ENCODE measurements at regions not wholly inside any gene's neighbourhood (a gene's known extent, or its start where the extent isn't known, plus 50 kb on each side); places are given as distances from the start of the nearest gene placed in this dataset.

DNA sequence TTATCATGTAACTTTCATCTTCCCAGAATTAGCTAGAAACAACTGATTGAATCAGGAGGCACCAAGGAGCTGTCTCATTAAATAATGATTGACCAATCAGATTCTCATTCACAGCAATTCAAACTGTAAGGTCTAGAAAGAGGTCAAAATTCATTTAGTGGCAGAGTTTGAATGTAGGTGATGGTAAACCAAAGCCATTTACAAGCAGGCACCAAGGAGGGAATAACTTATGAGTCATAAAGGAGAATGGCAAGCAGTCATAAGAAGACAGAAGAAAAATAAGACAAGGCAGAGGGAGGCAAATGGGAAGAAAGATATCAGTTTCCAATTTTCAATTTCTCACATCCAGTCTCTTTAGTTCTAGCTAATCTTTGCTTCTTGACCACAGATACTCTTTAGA is 52.9 kb upstream of the DEFB112 start:
- DNase-seq: no peak

DNA sequence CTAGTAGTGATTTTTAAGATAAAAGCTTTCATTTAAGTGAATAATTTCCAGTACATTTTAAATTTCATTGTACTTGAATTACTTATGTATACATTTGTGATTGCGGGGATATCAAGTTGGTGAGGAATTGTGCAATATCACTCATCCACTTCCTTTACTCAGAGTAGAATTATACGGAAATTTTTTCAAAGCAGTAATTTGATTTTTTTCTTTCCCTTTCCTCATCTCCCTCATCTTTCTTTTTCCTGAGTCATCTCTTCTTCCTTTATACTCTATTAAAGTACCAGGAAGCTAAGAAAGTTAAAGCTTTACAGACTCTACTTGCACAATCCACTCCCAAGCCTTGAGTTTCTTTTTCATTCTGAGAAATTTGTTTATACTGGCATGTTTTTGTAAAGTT is 60.9 kb upstream of the DEFB112 start:
- DNase-seq: no peak

DNA sequence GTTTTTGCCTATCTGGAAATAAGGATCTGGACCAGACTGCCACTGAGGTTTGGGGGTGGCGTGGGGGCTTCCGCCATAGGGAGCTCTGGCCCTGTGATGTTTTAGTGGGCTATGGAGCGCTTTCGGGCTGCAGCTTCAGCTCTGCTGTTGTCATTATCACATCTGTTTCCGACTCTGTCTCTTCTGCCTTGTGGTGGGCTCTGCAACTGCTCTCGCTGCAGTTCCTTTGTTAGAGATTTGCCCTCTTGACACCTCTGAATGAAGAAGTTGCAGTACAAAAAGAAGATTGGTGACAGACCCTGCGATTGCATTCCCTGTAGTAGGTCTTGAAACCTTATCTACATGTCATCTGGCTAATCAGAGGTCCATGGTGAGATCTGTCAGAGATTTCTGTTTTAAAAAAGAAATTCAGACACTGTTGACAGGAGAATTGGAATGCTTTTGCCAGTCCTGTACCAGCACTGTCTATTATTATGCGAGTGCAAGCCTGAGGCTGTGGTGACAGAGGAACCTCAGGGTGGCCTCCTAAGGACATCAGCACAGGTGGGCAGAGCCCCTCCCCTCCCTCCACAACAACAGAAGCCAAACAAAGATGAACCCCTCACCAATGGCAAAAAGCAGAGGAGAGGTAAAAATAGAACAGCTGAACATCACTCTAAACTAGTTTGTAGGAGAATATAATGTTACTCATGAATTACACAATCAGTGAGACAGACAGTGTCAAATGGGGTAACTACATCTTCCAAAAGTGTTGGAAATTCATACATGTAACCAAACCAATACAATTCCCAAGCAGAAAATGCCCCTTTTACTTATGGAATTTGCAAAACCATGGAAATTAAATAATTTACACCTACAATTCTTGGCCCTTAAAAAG is 63.5 kb upstream of the DEFB112 start:
- no peak for DNase-seq

DNA sequence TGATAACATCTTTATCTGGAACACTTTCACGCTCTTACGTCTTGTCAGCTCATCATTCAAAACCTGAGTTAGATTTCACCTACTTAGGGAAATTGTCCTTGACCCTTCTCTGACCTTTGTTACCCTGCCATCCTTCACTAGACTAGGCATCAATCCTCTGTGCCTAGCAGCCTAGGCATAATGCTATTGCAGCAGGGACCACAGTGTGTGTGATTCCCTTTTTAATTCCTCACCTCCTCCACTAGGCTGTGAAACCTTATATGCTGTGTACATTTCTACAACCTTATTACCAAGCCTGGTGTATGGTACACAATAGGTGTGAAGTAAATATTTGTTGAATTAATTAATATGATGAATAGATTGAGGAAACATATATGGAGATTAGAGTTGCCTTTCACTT is 66.7 kb upstream of the DEFB112 start:
- no peak for DNase-seq

DNA sequence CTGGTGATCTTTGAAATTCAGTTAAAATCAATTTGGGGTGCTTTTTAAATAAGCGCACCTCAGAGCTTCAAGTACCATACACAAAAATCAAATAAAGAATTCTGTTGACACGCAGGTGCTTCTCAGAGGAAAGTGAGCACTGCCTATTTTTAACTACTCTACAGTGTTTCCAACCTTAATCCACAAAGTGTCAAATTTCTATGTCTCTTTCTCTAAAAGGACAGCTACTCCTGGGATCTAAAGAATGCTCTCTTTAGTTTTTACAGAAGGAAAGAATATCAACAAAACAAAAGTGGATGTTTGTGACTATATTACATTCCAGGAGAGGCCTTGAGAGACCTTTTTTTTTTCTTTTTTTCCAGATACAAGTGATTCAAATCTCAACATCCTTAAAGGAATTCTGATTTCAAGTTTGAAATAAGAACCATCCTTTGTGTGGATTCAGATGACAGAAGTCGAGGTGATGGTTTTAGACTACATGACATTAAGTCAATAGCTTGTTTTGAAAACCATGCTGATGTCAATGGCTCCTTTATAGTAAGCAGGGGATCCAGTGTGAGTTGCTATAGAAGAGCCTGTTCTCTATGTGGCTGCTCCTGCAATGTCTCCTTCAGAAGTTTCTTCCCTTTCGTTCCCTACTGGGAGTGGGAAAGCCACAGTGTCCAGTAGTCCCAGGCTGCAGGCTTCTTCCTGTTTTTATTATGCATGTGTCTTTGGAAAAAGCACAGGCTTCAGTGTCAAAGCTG is 67.2 kb upstream of the DEFB112 start:
- no peak for DNase-seq

DNA sequence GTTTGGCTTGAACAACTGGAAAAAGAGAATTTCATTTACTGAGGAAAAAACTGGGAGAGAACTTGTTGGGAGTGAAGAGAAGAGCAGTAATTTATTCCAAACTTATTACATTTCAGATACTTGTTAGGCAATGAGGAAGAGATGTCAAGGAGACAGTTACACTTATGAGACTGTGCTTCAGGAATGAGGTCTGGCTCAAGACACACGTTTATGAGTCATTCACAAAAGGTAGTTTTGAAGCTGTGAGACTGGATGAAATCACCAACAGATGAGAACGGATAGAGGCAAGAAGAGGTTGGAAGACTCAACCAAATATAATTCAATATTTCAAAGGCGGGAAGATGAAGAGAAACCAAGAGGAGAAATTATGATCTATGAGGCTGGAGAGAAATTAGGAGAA is 70.6 kb upstream of the DEFB112 start:
- DNase-seq: no peak

DNA sequence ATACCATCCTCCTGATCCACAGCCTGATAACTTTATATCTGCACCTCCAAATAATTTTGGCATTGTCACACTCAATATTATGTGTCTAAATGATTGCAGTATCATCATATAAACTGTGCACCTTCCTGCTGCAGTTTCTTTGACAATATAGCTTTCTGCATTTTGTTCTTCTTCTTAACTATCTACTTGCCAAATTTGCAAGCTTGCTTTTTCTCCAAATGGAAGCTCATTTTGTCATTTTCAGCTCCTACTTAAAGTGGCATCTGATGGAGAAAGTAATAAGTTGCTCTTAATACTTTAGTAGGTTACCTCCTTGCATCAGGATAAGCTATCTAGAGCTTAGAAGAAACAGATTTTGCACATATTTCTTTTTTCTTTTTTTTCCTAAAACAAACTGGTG is 74.0 kb upstream of the DEFB112 start:
- DNase-seq: no peak

DNA sequence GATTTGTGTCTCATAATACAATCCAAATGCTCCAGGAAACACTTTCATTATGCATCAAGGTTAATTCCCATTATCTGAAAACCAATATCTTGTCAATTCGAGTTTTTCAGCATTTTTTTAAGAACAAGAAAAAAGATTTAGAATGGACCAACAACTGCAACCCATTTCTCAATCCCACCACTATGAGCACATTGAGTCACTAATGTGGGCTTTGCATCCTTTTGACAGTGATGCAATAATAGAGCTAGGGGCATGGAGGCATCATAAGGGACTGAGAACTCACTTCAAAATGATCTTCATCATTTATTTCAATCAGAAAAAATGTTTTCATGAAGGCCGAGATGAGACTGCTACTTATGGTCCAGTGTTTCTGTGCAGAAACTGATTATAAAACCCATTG is 74.8 kb upstream of the DEFB112 start:
- no peak for DNase-seq

DNA sequence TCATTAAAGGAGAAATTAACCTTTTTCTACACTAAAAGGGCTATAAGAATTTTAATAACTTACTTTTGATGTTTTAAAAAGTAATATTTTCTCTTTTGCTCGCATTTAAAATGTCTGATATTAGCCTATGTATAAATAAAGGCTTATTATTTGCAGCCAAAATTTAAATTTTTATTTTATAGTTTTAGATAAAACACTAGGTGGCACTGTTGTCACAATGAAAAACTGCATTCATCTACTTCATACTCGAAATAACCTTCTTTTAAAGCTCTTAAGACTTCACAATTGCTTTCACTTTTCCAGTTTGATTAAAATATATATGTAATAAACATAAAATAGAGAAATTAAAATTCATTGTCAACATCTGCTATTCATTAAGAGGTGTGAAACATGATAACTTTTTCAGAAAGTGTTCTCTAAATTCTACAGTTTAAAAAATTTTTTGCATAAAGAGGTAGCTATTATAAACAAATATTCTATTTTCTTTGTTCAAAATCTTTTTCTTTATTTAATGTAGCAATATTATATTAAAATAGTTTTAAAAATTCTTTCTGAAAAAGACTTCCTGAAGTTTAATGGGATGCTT is 78.8 kb upstream of the DEFB112 start:
- DNase-seq: no peak

DNA sequence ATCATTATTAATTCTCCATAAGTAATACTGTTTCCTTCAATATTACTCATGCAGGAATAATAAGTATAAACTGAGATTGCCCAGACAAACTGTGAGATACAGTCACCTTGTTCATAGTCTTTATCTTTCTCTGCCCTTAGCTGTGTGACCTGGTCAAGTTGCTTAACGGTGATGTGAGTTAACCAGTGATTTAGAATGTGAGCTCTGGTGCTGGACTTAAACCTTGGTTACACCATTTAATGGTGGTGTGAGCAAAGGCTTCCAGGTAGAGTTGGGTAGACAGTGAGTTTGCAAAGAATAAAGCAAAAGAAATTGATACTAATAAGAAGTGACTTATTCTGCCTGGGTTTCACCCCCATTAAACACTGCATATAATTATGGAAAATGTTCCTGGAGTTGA is 86.2 kb upstream of the DEFB112 start:
- no peak for DNase-seq

DNA sequence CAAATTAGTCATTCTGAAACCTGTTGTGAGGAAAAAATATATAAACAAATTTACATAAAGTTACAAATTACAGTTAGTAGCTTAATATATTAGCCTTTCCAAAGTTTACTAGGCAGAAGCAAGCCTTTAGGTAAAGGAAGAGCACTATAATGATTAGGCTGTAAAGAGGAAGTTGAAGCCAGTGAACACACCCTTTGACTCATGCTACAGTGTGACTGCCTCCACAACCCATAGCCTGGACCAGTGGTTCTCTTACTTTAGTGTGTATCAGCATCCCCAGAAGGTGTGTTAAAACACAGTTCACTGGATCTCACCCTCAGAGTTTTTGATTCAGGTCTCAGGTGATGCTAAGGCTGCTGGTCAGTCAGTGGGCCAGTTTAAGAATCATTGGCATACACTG is 91.4 kb upstream of the DEFB112 start:
- no peak for DNase-seq

DNA sequence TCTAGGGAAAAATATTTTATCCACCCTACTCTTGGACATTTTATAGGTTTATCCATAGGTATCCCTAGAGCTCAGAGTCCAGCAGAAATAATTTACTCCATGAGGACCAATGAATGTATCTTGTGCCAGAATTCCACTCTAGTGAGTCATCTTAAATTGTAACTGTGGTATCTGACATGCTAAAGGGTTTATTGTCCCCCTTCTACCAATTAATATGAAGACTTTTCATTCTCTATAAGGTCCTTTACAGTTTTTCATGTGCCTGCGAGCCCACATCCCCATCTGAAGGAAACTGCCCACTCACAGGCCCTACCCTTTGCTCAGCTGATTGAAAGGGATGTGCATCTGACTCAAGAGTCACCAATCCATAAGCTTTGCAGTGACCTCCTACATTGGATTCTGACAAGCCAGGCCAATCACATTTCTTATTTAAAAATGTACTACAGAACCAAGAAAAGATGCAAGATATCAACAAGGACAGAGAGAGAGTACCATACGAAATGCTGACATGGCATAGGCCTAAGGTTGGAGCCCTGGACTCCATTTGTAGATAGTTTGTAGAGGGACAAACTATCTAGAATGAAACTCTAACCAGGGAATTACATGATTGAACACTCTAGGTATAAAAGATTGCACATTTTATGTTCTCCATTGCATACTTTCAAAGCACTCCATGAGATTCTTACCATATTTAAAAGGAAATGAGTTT is 93.4 kb upstream of the DEFB112 start:
- DNase-seq: no peak

DNA sequence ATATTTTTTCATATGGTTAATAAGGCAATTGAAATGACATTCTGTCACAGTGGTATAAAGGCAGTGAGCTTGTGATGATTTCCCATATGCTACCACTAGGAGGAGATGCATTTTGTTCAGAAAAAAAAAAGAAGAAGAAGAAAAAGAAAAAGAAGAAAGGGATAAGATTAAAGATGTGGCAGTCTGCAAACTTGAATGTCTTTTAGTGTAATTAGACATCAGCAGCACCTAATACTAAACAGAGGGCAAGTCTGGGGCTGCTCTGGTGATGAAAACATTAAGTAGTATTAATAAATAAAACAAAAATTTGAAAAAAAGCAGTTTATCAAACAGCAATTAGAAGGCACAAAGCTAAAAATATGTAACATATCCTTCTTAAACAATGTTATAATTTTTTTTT is 95.4 kb upstream of the DEFB112 start:
- no peak for DNase-seq

DNA sequence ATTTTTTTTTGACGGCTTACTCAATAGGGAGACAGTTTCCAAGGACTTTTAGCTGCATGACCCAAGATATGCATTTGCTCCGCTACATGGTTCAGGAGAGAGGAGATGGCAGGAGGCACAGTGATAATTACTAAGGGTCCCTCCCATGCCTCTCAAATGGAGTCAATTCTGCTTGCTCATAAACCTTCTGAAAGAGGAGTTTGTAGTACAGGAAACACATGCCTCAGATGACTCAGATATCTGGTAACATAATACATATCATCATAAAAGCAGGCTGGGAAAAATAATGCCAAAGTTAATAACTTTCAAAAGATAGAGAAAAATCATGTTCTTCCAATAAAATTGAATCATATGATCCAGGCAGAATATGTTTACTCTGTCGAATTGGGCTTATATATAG is 97.6 kb upstream of the DEFB112 start:
- no peak for DNase-seq

DNA sequence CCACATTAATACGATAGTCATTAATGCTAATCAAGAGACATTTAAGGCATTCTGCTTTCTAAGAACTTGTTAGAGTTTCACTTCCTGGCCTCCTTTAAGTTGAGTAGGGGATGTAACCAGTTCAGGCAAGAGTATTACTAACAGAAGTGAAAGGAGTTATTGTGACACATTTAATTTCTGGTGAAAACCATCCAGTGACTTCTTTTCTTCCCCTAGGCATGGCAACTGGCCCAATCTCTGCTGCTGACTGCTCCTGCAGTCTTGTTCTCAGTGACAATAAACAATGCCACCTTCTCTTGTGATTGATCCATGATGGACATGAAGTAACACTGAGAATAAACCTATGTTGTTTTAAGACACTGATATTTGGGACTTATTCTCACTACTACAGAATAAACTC is 130.9 kb upstream of the DEFB112 start:
- DNase-seq: no peak

DNA sequence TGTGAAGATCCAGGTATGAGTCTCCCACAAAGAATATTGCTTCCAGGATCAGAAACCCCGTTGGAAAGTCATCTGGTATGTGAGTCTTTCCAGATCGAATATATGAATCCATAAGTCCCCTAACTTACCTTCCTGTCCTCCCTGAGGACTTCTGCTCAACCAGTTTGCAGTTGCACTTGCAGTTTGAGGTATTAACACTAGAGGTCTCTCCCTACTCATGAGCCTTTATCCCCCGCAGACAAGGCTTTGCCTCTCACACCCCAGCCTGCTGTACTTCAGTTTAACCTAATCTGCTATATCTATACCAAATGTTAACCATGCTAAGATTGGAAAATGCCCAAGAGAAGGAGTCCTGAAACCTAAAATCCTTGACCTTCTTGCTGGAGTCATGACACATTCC is 135.3 kb upstream of the DEFB112 start:
- no peak for DNase-seq

DNA sequence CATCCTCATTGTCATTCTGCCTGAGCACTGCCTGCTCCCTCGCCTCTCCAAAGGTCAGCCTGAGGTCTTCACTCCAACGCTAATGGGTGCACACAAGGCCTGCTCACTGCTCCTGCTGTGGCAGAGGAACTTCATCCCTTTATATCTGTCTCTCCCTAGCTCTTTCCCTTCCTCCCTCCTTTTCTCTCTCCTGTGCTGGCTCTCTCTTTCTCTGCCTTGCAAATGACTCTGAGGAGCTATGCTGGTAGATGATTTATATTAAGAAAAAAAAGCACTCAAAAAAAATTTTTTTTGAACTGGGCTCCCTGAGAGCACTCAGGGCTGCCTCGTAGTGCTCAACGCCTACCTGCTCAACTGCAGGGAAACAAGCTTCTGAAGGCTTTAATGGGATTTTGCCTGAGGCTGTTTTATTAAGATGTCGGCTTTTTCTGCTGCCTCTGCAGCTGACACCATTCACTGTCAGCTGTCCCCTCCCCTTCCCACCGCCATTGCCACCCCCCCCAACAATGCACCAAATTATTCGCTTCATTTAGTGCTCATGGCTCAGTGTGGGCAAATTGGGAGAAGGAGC is 137.7 kb upstream of the DEFB112 start:
- DNase-seq: no peak

DNA sequence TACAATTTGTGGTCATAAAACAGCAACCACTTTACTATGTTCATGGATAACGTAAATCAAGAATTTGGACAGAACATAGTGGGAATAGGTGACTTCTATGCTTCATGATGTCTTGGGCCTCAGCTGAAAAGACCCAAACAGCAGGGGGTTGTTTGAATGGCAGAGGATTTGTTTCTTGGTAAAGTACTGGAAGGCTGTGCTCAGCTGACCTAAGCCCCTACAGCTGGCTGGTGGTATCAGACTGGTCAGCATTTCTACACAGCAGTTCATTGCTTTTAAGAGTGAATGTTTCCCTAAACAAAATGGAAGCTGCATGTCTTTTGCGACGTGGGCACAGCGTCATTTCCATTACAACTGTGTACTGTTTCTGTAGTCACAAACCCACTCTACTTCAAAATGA is 148.5 kb upstream of the DEFB112 start:
- no peak for DNase-seq

DNA sequence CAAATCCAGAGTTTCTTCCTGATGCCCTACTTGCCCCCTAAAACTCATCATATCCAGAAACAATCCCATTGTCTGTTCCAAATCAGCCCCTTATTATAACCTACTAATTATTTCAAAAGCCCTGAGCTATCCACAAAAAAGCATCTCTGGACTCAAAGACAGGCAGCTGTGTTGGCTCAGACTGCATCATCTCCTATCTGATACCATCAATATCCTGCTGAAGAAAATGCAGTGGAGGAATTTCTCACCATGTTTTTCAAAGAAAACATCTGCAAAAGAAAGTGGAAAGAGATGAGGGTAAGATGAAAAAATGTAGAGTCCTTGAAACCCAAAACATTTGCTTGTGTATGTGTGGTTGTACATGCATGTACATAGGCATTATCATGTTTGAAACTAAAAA is 153.0 kb upstream of the DEFB112 start:
- DNase-seq: no peak

DNA sequence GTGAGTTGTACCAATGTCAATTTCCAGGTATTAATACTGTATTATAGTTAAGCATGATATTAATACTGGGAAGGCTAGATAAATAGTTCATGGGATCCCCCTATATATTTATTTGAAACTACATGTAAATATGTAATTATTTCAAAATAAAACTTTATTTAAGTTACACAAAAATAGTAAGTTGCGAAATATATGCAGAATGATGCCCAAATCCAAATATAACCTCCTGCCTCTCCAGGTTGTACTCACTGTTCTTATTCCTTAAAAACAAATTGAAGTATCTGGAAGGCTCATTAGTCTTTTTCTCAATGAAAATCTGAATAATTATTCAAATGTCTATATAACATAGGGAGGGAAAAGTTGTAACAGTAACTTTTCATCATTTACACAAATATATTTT is 161.9 kb upstream of the DEFB112 start:
- DNase-seq: no peak

DNA sequence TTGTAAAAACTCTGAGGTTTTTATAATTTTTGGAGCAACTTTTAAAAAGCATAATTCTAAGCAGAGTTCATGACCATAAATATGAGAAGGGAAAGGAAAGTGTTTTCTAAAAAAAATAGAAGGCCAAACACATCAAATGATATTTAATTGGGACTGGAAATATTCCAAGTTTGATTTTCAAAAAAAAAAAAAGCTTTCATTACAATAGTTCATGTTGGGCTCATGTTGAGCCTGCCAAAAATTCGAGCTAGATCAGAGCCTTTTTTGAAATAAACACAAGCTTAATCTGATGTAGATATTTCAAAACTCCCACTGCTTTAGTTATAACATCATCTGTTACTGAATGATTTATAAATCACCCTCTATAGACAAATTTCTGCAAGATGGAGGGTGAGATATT is 163.4 kb upstream of the DEFB112 start:
- DNase-seq: no peak

DNA sequence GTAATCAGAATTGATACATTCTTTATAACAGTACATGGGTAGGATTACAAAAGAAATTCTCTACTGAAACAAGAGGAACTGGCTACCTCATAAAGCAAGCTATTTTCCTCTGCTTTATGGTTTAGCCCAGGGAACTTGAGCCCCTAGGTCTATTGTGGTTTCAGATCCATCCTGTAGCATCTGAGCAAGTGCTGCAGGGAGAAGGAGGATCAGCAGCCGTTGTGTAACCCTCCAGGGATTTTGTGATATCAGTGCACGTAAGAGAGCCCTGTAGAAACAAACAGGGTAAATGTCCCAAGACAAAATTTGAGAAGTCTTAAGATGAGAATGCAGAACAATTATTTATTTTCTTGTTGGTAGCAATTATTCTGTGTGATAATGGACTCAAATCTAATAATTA is 165.2 kb upstream of the DEFB112 start:
- no peak for DNase-seq

DNA sequence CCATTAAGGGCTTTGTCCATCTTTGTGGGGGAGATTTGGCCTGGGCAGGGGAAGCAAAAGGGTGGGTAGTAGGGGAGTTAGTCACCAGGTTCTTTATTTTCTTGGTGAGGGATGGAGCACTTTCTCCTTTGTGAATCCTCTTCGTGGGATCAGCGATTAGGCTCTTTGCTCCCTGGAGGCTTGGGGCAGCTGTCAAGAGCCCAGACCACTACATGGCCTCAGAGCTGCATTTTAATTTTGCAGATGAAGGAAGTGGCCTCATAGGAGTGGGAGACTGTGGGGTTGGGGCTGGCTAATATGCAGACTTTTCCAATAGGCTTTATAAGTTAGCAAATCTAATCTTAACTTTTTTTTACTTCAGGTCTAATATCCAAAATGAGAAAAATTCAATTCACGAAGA is 168.1 kb upstream of the DEFB112 start:
- no peak for DNase-seq

Measured in DMS 273 treated with DMSO at 0.1 percent for 48 hours (cell line).